HEK293 (cell line): ENCODE measurements at regions not wholly inside any gene's neighbourhood (a gene's known extent, or its start where the extent isn't known, plus 50 kb on each side); places are given as distances from the start of the nearest gene placed in this dataset.

Source experiments
- EGR2 ChIP-seq: fragments of 450-650 bp; formaldehyde crosslinking; IDR thresholded peaks from 2 replicates; pipeline ENCODE4 v1.5.1; 2016; ENCODE audit warnings: low read depth, missing biosample characterization, missing genetic modification characterization
- GLIS1 ChIP-seq: fragments of 450-650 bp; formaldehyde crosslinking; IDR thresholded peaks from 2 replicates; pipeline ENCODE4 v1.5.1; 2016; ENCODE audit warnings: missing biosample characterization, missing genetic modification characterization
- HOXC10 ChIP-seq: sonication (generic); formaldehyde crosslinking; IDR thresholded peaks from 2 replicates; pipeline ENCODE4 v1.8.1; 2023; ENCODE audit warnings: mild to moderate bottlenecking, missing genetic modification reagents
- OSR2 ChIP-seq: fragments of 450-650 bp; formaldehyde crosslinking; IDR thresholded peaks from 2 replicates; pipeline ENCODE4 v1.5.1; 2016; ENCODE audit warnings: missing biosample characterization, missing genetic modification characterization
- SCRT1 ChIP-seq: fragments of 450-650 bp; formaldehyde crosslinking; IDR thresholded peaks from 2 replicates; pipeline ENCODE4 v1.5.1; 2016; ENCODE audit warnings: missing biosample characterization, missing genetic modification characterization, borderline replicate concordance
- SCRT2 ChIP-seq: fragments of 450-650 bp; formaldehyde crosslinking; IDR thresholded peaks from 2 replicates; pipeline ENCODE4 v1.5.1; 2016; ENCODE audit warnings: missing biosample characterization, missing genetic modification characterization
- SP7 ChIP-seq: fragments of 450-650 bp; formaldehyde crosslinking; IDR thresholded peaks from 2 replicates; pipeline ENCODE4 v1.5.1; 2016; ENCODE audit warnings: missing biosample characterization, missing genetic modification characterization
- TCF7L2 ChIP-seq: IDR thresholded peaks from 2 replicates; pipeline ENCODE4 v1.6.1; 2011; ENCODE audit warnings: low read depth, mild to moderate bottlenecking, inconsistent platforms, low read length, moderate library complexity, borderline replicate concordance
- TRIM28 ChIP-seq: IDR thresholded peaks from 2 replicates; pipeline ENCODE4 v1.6.1; 2011; ENCODE audit warnings: low read length, control low read depth, borderline replicate concordance
- WT1 ChIP-seq: fragments of 450-650 bp; formaldehyde crosslinking; IDR thresholded peaks from 2 replicates; pipeline ENCODE4 v1.5.1; 2016; ENCODE audit warnings: missing biosample characterization, missing genetic modification characterization
- YY1 ChIP-seq: fragments of 450-650 bp; formaldehyde crosslinking; IDR thresholded peaks from 2 replicates; pipeline ENCODE4 v1.5.1; 2018; ENCODE audit warnings: missing biosample characterization, missing genetic modification characterization
- ZNF16 ChIP-seq: fragments of 450-650 bp; formaldehyde crosslinking; IDR thresholded peaks from 2 replicates; pipeline ENCODE4 v1.5.1; 2016; ENCODE audit warnings: low read depth, missing biosample characterization, missing genetic modification characterization
- ZNF560 ChIP-seq: fragments of 450-650 bp; formaldehyde crosslinking; IDR thresholded peaks from 2 replicates; pipeline ENCODE4 v1.5.1; 2017; ENCODE audit warnings: missing biosample characterization, missing genetic modification characterization, borderline replicate concordance
- ZNF600 ChIP-seq: fragments of 450-650 bp; formaldehyde crosslinking; IDR thresholded peaks from 2 replicates; pipeline ENCODE4 v1.5.1; 2016; ENCODE audit warnings: missing biosample characterization, missing genetic modification characterization
- ZNF747 ChIP-seq: fragments of 450-650 bp; formaldehyde crosslinking; IDR thresholded peaks from 2 replicates; pipeline ENCODE4 v1.5.1; 2016; ENCODE audit warnings: missing biosample characterization, missing genetic modification characterization
- ZNF76 ChIP-seq: fragments of 450-650 bp; formaldehyde crosslinking; IDR thresholded peaks from 2 replicates; pipeline ENCODE4; 2016; ENCODE audit warnings: low read depth, missing biosample characterization, missing genetic modification characterization, borderline replicate concordance
- TF ChIP-seq, protein P1 (sequence below): fragments of 450-650 bp; formaldehyde crosslinking; IDR thresholded peaks from 2 replicates; pipeline ENCODE4 v1.5.1; 2016; ENCODE audit warnings: missing biosample characterization, missing genetic modification characterization
- TF ChIP-seq, protein P2 (sequence below): fragments of 450-650 bp; formaldehyde crosslinking; IDR thresholded peaks from 2 replicates; pipeline ENCODE4 v1.5.1; 2016; ENCODE audit warnings: missing biosample characterization, missing genetic modification characterization
- TF ChIP-seq, protein P3 (sequence below): fragments of 450-650 bp; formaldehyde crosslinking; IDR thresholded peaks from 2 replicates; pipeline ENCODE4 v1.5.1; 2016; ENCODE audit warnings: missing biosample characterization, missing genetic modification characterization
- TF ChIP-seq, protein P4 (sequence below): fragments of 450-650 bp; formaldehyde crosslinking; IDR thresholded peaks from 2 replicates; pipeline ENCODE4 v1.5.1; 2016; ENCODE audit warnings: missing biosample characterization, missing genetic modification characterization
- TF ChIP-seq, protein P5 (sequence below): fragments of 450-650 bp; formaldehyde crosslinking; IDR thresholded peaks from 2 replicates; pipeline ENCODE4 v1.5.1; 2016; ENCODE audit warnings: missing biosample characterization, missing genetic modification characterization
- TF ChIP-seq, protein P6 (sequence below): fragments of 450-650 bp; formaldehyde crosslinking; IDR thresholded peaks from 2 replicates; pipeline ENCODE4 v1.5.1; 2016; ENCODE audit warnings: missing biosample characterization, missing genetic modification characterization
- TF ChIP-seq, protein P7 (sequence below): fragments of 450-650 bp; formaldehyde crosslinking; IDR thresholded peaks from 2 replicates; pipeline ENCODE4 v1.5.1; 2016; ENCODE audit warnings: missing biosample characterization, missing genetic modification characterization
- TF ChIP-seq, protein P8 (sequence below): fragments of 450-650 bp; formaldehyde crosslinking; conservative IDR thresholded peaks from 2 replicates; pipeline ENCODE4 v1.5.1; 2016; ENCODE audit warnings: low read depth, missing biosample characterization, missing genetic modification characterization

DNA sequence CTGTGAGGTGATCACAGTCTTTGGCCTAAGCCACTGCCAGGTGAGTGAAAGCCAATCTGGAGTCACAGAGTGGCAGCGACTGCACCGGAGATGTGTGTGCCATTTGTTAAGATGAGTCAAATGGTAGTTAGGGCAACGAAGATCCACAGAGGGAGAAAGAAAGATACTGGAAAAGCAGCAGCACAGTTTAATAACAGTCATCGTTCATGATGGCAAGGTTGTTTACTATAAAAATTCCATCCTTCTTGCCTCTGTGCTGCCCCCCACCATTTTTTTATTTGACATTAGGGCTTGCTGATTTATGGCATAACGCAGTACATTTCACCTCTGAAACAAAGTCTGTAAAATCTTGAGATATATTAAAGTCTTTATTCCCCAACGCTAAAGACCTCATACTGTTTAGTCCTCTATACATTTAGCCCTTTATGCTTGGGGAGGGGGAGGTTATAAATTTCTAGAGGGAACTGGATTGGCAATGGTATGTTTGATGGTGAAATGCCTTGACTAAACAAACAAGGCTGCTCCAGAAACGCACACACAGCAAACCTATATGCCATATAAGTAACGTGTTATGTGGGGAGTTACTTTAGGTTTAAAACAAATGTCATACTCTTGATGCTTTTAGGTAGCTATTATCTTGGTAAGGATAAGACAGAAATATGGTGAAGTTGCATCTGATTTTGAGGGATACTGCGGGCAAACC is 55.8 kb upstream of the ABL1 start (continued):
- TF ChIP-seq, protein P1, sequence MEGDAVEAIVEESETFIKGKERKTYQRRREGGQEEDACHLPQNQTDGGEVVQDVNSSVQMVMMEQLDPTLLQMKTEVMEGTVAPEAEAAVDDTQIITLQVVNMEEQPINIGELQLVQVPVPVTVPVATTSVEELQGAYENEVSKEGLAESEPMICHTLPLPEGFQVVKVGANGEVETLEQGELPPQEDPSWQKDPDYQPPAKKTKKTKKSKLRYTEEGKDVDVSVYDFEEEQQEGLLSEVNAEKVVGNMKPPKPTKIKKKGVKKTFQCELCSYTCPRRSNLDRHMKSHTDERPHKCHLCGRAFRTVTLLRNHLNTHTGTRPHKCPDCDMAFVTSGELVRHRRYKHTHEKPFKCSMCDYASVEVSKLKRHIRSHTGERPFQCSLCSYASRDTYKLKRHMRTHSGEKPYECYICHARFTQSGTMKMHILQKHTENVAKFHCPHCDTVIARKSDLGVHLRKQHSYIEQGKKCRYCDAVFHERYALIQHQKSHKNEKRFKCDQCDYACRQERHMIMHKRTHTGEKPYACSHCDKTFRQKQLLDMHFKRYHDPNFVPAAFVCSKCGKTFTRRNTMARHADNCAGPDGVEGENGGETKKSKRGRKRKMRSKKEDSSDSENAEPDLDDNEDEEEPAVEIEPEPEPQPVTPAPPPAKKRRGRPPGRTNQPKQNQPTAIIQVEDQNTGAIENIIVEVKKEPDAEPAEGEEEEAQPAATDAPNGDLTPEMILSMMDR (tag by site-specific recombination): no peak
- TF ChIP-seq SP7: no peak
- no peak for TF ChIP-seq ZNF600 (tag by site-specific recombination)
- no peak for TF ChIP-seq SCRT1 (tag by site-specific recombination)
- no peak for TF ChIP-seq TRIM28
- no peak for TF ChIP-seq WT1
- TF ChIP-seq, protein P2, sequence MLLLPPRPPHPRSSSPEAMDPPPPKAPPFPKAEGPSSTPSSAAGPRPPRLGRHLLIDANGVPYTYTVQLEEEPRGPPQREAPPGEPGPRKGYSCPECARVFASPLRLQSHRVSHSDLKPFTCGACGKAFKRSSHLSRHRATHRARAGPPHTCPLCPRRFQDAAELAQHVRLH (tag by site-specific recombination): no peak
- TF ChIP-seq ZNF560 (tag by site-specific recombination): no peak
- TF ChIP-seq, protein P3, sequence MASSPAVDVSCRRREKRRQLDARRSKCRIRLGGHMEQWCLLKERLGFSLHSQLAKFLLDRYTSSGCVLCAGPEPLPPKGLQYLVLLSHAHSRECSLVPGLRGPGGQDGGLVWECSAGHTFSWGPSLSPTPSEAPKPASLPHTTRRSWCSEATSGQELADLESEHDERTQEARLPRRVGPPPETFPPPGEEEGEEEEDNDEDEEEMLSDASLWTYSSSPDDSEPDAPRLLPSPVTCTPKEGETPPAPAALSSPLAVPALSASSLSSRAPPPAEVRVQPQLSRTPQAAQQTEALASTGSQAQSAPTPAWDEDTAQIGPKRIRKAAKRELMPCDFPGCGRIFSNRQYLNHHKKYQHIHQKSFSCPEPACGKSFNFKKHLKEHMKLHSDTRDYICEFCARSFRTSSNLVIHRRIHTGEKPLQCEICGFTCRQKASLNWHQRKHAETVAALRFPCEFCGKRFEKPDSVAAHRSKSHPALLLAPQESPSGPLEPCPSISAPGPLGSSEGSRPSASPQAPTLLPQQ (tag by site-specific recombination): no peak
- TF ChIP-seq YY1: no peak
- no peak for TF ChIP-seq SCRT2
- TF ChIP-seq, protein P4, sequence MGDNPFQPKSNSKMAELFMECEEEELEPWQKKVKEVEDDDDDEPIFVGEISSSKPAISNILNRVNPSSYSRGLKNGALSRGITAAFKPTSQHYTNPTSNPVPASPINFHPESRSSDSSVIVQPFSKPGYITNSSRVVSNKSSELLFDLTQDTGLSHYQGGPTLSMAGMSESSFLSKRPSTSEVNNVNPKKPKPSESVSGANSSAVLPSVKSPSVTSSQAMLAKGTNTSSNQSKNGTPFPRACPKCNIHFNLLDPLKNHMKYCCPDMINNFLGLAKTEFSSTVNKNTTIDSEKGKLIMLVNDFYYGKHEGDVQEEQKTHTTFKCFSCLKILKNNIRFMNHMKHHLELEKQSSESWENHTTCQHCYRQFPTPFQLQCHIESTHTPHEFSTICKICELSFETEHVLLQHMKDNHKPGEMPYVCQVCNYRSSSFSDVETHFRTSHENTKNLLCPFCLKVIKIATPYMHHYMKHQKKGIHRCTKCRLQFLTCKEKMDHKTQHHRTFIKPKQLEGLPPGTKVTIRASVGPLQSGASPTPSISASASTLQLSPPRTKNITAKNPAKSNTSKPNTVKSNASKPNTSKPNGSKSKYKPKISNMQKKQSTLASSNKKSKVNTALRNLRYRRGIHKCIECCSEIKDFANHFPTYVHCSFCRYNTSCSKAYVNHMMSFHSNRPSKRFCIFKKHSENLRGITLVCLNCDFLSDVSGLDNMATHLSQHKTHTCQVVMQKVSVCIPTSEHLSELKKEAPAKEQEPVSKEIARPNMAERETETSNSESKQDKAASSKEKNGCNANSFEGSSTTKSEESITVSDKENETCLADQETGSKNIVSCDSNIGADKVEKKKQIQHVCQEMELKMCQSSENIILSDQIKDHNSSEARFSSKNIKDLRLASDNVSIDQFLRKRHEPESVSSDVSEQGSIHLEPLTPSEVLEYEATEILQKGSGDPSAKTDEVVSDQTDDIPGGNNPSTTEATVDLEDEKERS (tag by site-specific recombination): no peak
- TF ChIP-seq ZNF76 (tag by site-specific recombination): no peak
- TF ChIP-seq, protein P5, sequence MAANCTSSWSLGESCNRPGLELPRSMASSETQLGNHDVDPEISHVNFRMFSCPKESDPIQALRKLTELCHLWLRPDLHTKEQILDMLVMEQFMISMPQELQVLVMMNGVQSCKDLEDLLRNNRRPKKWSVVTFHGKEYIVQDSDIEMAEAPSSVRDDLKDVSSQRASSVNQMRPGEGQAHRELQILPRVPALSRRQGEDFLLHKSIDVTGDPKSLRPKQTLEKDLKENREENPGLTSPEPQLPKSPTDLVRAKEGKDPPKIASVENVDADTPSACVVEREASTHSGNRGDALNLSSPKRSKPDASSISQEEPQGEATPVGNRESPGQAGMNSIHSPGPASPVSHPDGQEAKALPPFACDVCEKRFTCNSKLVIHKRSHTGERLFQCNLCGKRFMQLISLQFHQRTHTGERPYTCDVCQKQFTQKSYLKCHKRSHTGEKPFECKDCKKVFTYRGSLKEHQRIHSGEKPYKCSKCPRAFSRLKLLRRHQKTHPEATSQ: no peak
- no peak for TF ChIP-seq EGR2 (tag by site-specific recombination)
- TF ChIP-seq, protein P6, sequence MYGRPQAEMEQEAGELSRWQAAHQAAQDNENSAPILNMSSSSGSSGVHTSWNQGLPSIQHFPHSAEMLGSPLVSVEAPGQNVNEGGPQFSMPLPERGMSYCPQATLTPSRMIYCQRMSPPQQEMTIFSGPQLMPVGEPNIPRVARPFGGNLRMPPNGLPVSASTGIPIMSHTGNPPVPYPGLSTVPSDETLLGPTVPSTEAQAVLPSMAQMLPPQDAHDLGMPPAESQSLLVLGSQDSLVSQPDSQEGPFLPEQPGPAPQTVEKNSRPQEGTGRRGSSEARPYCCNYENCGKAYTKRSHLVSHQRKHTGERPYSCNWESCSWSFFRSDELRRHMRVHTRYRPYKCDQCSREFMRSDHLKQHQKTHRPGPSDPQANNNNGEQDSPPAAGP: no peak
- TF ChIP-seq ZNF747 (tag by site-specific recombination): no peak
- no peak for TF ChIP-seq ZNF16 (tag by site-specific recombination)
- TF ChIP-seq HOXC10: no peak
- peak; percentile 36; the same call in 1 of the 2 replicates for TF ChIP-seq OSR2
- TF ChIP-seq, protein P7, sequence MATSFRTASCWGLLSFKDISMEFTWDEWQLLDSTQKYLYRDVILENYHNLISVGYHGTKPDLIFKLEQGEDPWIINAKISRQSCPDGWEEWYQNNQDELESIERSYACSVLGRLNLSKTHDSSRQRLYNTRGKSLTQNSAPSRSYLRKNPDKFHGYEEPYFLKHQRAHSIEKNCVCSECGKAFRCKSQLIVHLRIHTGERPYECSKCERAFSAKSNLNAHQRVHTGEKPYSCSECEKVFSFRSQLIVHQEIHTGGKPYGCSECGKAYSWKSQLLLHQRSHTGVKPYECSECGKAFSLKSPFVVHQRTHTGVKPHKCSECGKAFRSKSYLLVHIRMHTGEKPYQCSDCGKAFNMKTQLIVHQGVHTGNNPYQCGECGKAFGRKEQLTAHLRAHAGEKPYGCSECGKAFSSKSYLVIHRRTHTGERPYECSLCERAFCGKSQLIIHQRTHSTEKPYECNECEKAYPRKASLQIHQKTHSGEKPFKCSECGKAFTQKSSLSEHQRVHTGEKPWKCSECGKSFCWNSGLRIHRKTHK (tag by site-specific recombination): no peak
- TF ChIP-seq GLIS1 (tag by site-specific recombination): peak; percentile 40; the same call in 1 of the 2 replicates
- TF ChIP-seq TCF7L2: no peak
- TF ChIP-seq, protein P8, sequence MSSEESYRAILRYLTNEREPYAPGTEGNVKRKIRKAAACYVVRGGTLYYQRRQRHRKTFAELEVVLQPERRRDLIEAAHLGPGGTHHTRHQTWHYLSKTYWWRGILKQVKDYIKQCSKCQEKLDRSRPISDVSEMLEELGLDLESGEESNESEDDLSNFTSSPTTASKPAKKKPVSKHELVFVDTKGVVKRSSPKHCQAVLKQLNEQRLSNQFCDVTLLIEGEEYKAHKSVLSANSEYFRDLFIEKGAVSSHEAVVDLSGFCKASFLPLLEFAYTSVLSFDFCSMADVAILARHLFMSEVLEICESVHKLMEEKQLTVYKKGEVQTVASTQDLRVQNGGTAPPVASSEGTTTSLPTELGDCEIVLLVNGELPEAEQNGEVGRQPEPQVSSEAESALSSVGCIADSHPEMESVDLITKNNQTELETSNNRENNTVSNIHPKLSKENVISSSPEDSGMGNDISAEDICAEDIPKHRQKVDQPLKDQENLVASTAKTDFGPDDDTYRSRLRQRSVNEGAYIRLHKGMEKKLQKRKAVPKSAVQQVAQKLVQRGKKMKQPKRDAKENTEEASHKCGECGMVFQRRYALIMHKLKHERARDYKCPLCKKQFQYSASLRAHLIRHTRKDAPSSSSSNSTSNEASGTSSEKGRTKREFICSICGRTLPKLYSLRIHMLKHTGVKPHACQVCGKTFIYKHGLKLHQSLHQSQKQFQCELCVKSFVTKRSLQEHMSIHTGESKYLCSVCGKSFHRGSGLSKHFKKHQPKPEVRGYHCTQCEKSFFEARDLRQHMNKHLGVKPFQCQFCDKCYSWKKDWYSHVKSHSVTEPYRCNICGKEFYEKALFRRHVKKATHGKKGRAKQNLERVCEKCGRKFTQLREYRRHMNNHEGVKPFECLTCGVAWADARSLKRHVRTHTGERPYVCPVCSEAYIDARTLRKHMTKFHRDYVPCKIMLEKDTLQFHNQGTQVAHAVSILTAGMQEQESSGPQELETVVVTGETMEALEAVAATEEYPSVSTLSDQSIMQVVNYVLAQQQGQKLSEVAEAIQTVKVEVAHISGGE (tag by site-specific recombination): no peak
